Effector memory CD8-positive, alpha-beta T cell (primary cell): ENCODE measurements at regions not wholly inside any gene's neighbourhood (a gene's known extent, or its start where the extent isn't known, plus 50 kb on each side); places are given as distances from the start of the nearest gene placed in this dataset.

ENCODE experiments used
- ATAC-seq: fragments of 150-1000 bp; cut with Tn5 transposase; replicated peaks from 2 replicates; pipeline ENCODE4 v1.10.0; 2021; ENCODE audit warnings: mild to moderate bottlenecking, moderate library complexity
- DNase-seq, 3 experiments: peaks; one replicate each; pipeline ENCODE4 v3.0.0; 2021
- H3K27ac Mint-ChIP-seq, 2 donors: one replicate each; pipeline ENCODE4 v1.8.0; 2022; ENCODE audit warnings: mild to moderate bottlenecking in 2 of 2, mixed read lengths in 2 of 2, moderate library complexity in 2 of 2
- H3K27me3 Mint-ChIP-seq, 2 donors: one replicate each; pipeline ENCODE4 v1.8.0; 2022; ENCODE audit warnings: mixed read lengths in 2 of 2
- H3K36me3 Mint-ChIP-seq: one replicate; pipeline ENCODE4 v1.8.0; 2022; ENCODE audit warnings: mild to moderate bottlenecking, moderate library complexity, mixed read lengths; ENCODE audit not compliant: insufficient read depth
- H3K4me1 Mint-ChIP-seq, 2 donors: one replicate each; pipeline ENCODE4 v1.8.0; 2022; ENCODE audit warnings: low read depth in 2 of 2, mixed read lengths in 2 of 2
- H3K4me3 Mint-ChIP-seq, 2 donors: one replicate each; pipeline ENCODE4 v1.8.0; 2022; ENCODE audit warnings: mild to moderate bottlenecking in 2 of 2, mixed read lengths in 2 of 2, moderate library complexity in 2 of 2
- H3K9me3 Mint-ChIP-seq, 2 donors: one replicate each; pipeline ENCODE4 v1.8.0; 2022; ENCODE audit warnings: mixed read lengths in 2 of 2

GRCh38 chr10:78982726-78983125 is 86.0 kb upstream of the ZMIZ1 start:
- ATAC-seq (no peak), DNase-seq (no peak)
- Mint-ChIP-seq H3K27me3 (peaks cover 0 to 8% of the 10 kb centered on the region in 2 donors), H3K36me3 (no peaks in the 10 kb centered on the region), H3K9me3 (no peaks in the 10 kb centered on the region), H3K4me3 (no peak overlapping the region), H3K27ac (no peak overlapping the region), H3K4me1 (peaks cover 6 to 8% of the 10 kb centered on the region in 2 donors)

DNA sequence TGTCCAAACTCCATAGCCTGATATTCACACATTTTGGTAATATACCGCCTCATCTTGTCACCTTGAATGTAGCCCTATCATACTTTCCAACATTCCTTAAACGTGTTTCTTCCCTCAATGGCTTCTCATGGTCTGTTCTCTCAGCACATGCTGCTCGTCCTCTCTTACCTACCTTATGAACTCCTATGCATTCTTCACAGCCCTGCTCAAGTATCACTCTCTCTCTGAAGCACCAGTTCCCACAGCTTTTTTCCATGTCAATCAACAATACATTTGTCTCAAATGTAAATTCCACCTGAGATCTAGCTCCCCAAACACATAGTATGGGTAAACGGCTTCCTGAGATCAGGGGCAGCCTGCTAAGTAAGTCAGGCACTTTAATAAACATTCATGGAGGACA is 85.2 kb upstream of the ZMIZ1 start:
- no peaks in the 10 kb centered on the region for H3K9me3 Mint-ChIP-seq
- H3K4me3 Mint-ChIP-seq, result no peak overlapping the region
- no peak for ATAC-seq
- no peaks in the 10 kb centered on the region for H3K36me3 Mint-ChIP-seq
- DNase-seq, result no peak
- H3K27ac Mint-ChIP-seq, result no peak overlapping the region
- H3K4me1 Mint-ChIP-seq, result peaks cover 6 to 8% of the 10 kb centered on the region in 2 donors
- H3K27me3 Mint-ChIP-seq, result peaks cover 0 to 8% of the 10 kb centered on the region in 2 donors

DNA sequence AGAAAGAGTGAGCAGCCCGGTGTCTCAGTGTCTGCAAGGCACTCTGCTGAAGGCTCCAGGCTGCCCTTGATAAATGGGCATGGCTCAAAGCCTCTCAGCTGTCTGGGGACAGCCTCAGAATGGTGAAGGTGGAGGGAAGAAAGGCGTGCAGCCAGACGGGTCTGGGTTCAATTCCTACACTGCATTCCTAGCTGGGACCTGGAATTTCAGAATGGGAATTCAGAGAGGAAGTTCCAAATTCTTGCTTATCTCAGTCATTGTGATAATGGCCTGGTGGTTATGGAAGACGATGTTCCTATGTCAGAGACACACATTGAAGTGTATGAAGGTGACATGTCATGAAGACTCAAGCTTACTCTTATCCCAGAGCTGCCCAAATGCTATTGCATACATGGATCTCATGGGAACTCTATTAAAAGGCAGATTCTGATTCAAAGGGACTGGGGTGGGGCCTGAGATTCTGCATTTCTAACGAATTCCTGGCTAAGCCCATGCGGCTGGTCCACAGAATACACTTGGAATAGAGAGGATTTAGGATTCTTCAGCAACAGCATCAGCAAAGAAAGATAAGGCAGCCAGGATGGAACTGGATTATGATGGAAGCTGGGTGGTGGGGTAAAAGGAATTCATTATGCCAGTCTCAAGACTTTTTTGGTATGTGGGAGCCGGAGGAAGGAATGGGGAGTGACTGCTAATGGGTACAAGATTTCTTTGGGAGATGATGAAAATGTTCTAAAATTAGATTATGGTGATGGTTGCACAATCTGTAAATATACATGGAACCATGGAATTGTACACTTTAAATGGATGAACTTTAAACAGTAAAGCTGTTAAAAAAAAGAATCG is 82.6 kb upstream of the ZMIZ1 start:
- Mint-ChIP-seq H3K4me1 (peaks cover 4 to 5% of the 10 kb centered on the region in 2 donors), H3K9me3 (no peaks in the 10 kb centered on the region), H3K27ac (no peak overlapping the region)

DNA sequence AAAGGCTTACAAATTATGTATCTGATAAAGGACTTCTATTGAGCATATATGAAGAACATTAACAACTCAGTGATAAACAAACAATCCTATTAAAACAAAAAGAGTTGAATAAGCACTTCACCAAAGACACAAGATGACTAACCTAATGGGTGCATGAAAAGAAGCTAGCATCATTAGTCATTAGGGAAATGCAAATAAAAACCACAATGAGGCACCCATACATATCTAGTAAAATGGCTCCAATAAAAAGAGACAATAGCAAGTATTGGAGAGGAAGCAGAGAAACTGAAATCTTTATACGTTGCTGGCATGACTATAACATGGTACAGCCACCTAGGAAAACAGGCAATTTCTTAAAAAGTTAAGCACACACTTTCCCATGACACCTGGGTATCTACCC is 77.6 kb upstream of the ZMIZ1 start:
- DNase-seq, result no peak
- Mint-ChIP-seq H3K4me1 (no peaks in the 10 kb centered on the region), H3K36me3 (peaks cover 2% of the 10 kb centered on the region), H3K4me3 (no peak overlapping the region), H3K27me3 (peaks cover 2 to 4% of the 10 kb centered on the region in 2 donors), H3K27ac (no peak overlapping the region), H3K9me3 (no peaks in the 10 kb centered on the region)
- ATAC-seq, result peak; percentile 16

More for the DNA sequence above, 82.6 kb upstream of the ZMIZ1 start:
- no peak overlapping the region for H3K4me3 Mint-ChIP-seq
- ATAC-seq (no peak), DNase-seq (no peak)
- peaks cover 0 to 8% of the 10 kb centered on the region in 2 donors for H3K27me3 Mint-ChIP-seq
- no peaks in the 10 kb centered on the region for H3K36me3 Mint-ChIP-seq

- Mint-ChIP-seq H3K4me1 (no peaks in the 10 kb centered on the region), H3K27me3 (peaks cover 0 to 13% of the 10 kb centered on the region in 2 donors), H3K9me3 (no peaks in the 10 kb centered on the region), H3K27ac (no peak overlapping the region), H3K36me3 (peaks cover 2% of the 10 kb centered on the region), H3K4me3 (no peak overlapping the region)
- DNase-seq (no peak), ATAC-seq (peak; percentile 66)
Observed at GRCh38 chr10:78992333-78992732, 76.4 kb upstream of the ZMIZ1 start.

DNA sequence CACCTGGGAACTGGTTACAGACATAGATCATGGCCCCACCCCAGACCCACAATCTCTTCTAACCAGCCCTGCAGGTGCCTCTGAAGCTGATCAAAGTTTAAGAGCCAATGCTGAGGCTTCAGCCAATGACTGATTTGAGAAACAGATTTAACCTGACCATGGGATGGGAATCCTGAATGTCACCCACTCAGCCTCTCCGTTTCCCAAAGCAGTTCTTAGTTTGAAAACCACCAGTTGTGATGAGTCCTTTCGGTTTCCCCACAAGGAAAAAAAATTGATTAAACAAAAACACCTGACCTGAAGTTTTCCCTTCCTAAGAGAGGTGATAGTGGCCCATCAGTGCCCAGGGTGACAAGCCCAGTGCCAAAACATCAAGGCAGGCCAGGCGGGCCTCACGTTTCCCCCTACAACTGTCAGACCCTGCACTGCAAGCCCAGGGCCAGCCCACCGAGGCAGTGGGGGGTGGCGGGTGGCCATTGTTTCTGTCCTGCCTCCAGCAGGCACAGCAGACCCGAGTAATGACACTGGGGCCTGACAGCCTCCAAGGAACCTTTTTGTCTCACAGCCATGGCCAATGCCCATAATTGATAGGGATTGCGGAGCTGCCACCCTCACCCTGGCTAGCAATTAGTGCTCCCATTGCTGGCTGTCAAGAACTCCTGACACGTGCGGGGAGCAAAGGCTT is 75.4 kb upstream of the ZMIZ1 start:
- no peak overlapping the region for H3K27ac Mint-ChIP-seq

DNA sequence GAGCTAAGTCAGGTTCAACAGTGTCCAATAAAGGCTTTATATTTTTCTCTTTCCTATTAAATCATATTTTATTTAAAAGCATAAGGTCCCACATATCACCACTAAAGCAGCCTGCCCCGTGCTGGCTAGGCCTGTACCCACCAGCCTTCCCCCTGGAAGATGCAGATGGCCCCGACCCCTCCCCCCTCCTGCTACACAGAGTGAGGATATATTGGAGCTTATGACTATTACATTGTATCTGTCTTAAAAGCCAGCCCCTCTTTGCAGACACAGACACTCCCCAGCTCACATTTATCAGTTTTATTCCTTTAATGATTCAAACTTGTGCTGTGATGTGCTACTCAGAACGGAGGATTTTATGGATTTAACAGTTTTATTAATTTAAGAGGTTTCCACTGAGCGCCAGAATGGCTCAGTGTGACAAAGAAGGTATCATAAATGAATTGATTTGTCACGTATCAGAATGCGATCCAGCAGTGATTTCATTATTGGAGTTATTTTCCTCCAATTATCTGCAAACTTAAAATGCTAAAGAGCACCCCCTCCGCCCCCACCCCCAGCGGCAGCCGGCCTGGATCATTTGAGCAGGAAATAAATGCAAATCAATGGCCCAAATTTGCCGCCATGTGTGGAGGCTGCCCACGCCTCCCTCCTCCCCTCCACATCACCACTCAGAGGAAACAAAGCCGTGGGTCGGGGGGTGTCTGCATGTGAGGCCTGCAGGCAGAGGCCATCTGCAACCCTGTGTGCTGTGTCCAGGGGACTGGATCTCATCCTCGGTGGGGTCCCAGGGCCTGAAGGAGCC is 72.6 kb upstream of the ZMIZ1 start:
- H3K36me3 Mint-ChIP-seq, result peaks cover 2% of the 10 kb centered on the region
- H3K4me1 Mint-ChIP-seq, result peaks cover 2% of the 10 kb centered on the region in 2 donors
- no peaks in the 10 kb centered on the region for H3K9me3 Mint-ChIP-seq
- no peak overlapping the region for H3K4me3 Mint-ChIP-seq
- H3K27ac Mint-ChIP-seq, result no peak overlapping the region
- peaks cover 0 to 34% of the 10 kb centered on the region in 2 donors for H3K27me3 Mint-ChIP-seq
- ATAC-seq, result no peak
- DNase-seq, result no peak

More for the DNA sequence above, 75.4 kb upstream of the ZMIZ1 start:
- Mint-ChIP-seq H3K4me1 (no peaks in the 10 kb centered on the region), H3K27me3 (peaks cover 0 to 21% of the 10 kb centered on the region in 2 donors), H3K4me3 (no peak overlapping the region), H3K36me3 (peaks cover 2% of the 10 kb centered on the region), H3K9me3 (no peaks in the 10 kb centered on the region)
- no peak for ATAC-seq
- no peak for DNase-seq

DNA sequence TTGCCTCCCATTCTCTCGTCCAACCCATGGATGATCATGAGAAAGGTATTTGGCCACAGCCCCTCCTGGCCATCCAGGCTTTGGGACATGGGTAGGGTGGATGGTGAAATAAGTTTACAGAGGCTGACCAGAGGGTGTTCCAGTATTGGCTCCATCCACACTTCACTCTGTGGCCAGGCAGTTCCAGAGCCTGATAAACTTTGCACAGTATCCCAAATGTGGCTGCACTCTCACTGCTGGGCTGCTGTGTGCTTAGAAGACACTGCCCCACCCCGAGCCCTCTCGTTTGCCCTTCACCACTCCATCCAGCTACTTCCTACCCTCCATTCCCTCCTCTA is 72.0 kb upstream of the ZMIZ1 start:
- no peak overlapping the region for H3K27ac Mint-ChIP-seq

GRCh38 chr10:78997635-78998618 is 70.8 kb upstream of the ZMIZ1 start:
- DNase-seq (no peak), ATAC-seq (no peak)
- no peaks in the 10 kb centered on the region for H3K9me3 Mint-ChIP-seq
- H3K4me3 Mint-ChIP-seq, result no peak overlapping the region
- H3K27ac Mint-ChIP-seq, result no peak overlapping the region
- H3K4me1 Mint-ChIP-seq, result peaks cover 6% of the 10 kb centered on the region in 2 donors
- peaks cover 0 to 37% of the 10 kb centered on the region in 2 donors for H3K27me3 Mint-ChIP-seq
- H3K36me3 Mint-ChIP-seq, result no peaks in the 10 kb centered on the region

More for the DNA sequence above, 72.0 kb upstream of the ZMIZ1 start:
- DNase-seq (no peak), ATAC-seq (no peak)
- H3K27me3 Mint-ChIP-seq, result peaks cover 0 to 37% of the 10 kb centered on the region in 2 donors
- peaks cover 2% of the 10 kb centered on the region for H3K36me3 Mint-ChIP-seq
- peaks cover 6% of the 10 kb centered on the region in 2 donors for H3K4me1 Mint-ChIP-seq
- H3K9me3 Mint-ChIP-seq, result no peaks in the 10 kb centered on the region
- H3K4me3 Mint-ChIP-seq, result no peak overlapping the region

DNA sequence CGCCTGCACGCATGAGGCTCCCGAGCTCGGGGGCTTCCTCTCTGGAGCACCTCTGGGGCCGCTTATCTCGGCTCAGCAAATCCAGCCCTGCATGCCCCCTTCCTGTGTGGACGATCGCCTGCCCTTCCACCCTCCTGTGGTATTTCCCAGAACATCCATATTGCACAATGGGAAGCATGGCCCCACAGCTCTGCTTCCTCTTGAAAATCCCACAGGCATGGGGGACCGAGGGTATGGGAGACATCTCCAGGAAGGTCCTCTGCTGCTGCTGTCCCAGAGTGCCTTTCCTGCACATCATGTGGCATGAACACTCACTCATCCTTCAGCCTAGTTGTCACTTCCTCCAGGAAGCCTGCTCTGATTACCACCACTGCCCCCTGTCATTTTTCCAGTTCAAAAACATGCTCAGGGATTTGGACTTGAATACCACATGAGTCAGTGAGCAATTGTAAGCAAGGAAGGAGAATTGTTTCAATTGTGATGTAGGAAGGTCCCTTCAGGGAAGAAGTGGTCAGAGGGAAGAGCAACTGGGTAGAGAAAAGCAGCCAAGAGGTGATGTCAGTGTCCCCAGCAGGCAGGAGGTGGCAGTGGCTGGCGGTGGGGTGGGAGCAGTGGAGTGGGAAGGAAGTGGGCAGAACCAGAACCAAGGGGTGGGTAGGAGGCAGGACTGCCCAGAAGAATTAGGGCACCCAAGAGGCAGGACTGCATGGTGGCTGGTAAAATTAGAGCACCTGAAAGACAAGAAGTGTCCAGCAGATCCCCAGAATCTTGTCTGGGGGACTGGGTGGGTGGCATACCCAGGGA is 67.5 kb upstream of the ZMIZ1 start:
- DNase-seq, result no peak
- Mint-ChIP-seq H3K4me3 (no peak overlapping the region), H3K4me1 (peaks cover 6% of the 10 kb centered on the region in 2 donors), H3K27ac (peak overlapping the region in 1 of 2 donors; percentile 17), H3K36me3 (no peaks in the 10 kb centered on the region), H3K9me3 (no peaks in the 10 kb centered on the region), H3K27me3 (peaks cover 13 to 66% of the 10 kb centered on the region in 2 donors)
- ATAC-seq, result no peak

- Mint-ChIP-seq H3K4me3 (no peak overlapping the region), H3K27me3 (peaks cover 13 to 61% of the 10 kb centered on the region in 2 donors), H3K36me3 (no peaks in the 10 kb centered on the region), H3K4me1 (peaks cover 6% of the 10 kb centered on the region in 2 donors), H3K9me3 (no peaks in the 10 kb centered on the region), H3K27ac (no peak overlapping the region)
- DNase-seq, result no peak
- ATAC-seq, result no peak
Observed at GRCh38 chr10:79002336-79002735, 66.4 kb upstream of the ZMIZ1 start.
